ENCODE measurements at regions not wholly inside any gene's neighbourhood (a gene's known extent, or its start where the extent isn't known, plus 50 kb on each side); places are given as distances from the start of the nearest gene placed in this dataset.

DNA sequence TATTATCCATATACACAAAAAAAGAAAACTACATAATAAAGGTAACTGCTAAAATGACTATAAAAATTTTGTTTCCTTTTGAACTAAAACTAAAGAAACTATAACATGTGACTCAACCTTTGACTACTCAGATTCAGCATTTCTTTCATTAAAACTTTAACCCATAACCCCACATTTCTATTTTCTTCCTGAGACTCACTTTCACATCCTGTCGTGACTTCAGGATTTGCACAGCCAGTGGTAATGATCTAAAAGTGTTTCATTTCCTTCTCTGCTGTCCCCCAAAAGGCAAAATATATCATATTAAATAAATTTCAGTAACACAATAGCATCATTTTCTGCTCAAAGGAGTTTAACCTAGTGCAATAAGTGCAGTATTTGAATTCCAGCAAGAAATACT is 1022.4 kb upstream of the DIAPH2 start:
- no peak for DNase-seq (ENCODE audit: low spot score in 2 of 2)
- Histone ChIP-seq H3K4me1 (no peaks in the 10 kb centered on the region), H3K27ac (no peak overlapping the region), H3K36me3 (no peaks in the 10 kb centered on the region), H3K27me3 (peaks cover 0 to 20% of the 10 kb centered on the region in 2 donors), H3K9me3 (peaks cover 0 to 11% of the 10 kb centered on the region in 2 donors), H3K4me3 (no peak overlapping the region)
- intact Hi-C loops (cut with DNase I; ENCODE audit: low total_unique reads) = loop anchor here (1.0 kb wide), 1 partner anchor 10 kb away; no protein-coding TSS in a partner anchor
- no peak for TF ChIP-seq CTCF (IDR thresholded peaks at IDR 0.05)

DNA sequence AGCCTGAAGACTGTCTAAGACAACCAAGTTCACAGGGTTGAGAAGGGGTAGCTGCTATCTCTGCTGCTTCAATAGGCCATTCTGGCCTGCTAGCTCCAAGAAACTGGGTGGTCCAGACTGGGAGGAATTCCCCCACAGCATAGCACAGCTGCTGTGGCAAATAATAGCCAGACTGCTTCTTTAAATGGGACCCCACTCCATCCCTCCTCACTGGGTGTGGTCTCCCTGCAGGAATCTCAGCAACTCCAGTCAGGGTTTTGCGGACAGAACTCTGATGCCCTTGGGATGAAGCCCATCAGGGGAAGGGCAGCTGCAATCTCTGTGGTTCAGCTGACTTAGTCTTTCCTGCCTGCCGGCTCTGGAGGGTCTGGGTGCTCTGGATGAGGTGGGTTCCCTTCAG is 1018.6 kb upstream of the DIAPH2 start:
- intact Hi-C loops (cut with DNase I; ENCODE audit: low total_unique reads) = no loop called here
- H3K4me3 ChIP-seq = no peak overlapping the region
- DNase-seq (ENCODE audit: low spot score in 2 of 2) = no peak
- H3K9me3 ChIP-seq = peaks cover 0 to 23% of the 10 kb centered on the region in 2 donors
- peaks cover 0 to 11% of the 10 kb centered on the region in 2 donors for H3K27me3 ChIP-seq
- H3K36me3 ChIP-seq = no peaks in the 10 kb centered on the region
- TF ChIP-seq POLR2AphosphoS5 (IDR thresholded peaks at IDR 0.05) = no peak
- TF ChIP-seq CTCF (IDR thresholded peaks at IDR 0.05) = no peak
- TF ChIP-seq POLR2A (IDR thresholded peaks at IDR 0.05) = no peak
- H3K27ac ChIP-seq = no peak overlapping the region
- H3K4me1 ChIP-seq = no peaks in the 10 kb centered on the region

DNA sequence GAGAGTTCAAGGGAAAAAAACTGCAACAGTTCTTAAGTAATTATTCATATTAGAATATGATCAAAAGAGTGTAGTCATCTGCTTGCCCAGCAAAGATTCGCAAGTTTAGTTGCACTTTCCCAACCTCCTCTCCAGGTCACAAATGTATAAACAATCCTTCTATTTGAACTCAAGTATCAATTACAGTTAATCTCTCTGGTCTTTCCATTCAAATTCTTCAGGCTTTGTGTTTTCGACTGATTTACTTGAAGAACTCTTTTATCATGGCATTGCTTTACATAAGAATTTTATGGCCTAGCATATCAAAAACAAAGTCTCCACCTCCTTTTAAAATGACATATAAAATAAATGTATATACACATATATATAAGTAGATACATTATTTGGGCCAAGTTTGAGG is 1009.6 kb upstream of the DIAPH2 start:
- no peak for DNase-seq (ENCODE audit: low spot score in 2 of 2)
- no peak for TF ChIP-seq POLR2AphosphoS5 (IDR thresholded peaks at IDR 0.05)
- TF ChIP-seq CTCF (IDR thresholded peaks at IDR 0.05) = no peak
- no peak for TF ChIP-seq POLR2A (IDR thresholded peaks at IDR 0.05)
- Histone ChIP-seq H3K4me1 (no peaks in the 10 kb centered on the region), H3K27me3 (peaks cover 0 to 18% of the 10 kb centered on the region in 2 donors), H3K9me3 (no peaks in the 10 kb centered on the region), H3K27ac (no peak overlapping the region), H3K4me3 (no peak overlapping the region), H3K36me3 (no peaks in the 10 kb centered on the region)
- intact Hi-C loops (cut with DNase I; ENCODE audit: low total_unique reads) = no loop called here

- H3K4me3 ChIP-seq = no peak overlapping the region
- no peaks in the 10 kb centered on the region for H3K4me1 ChIP-seq
- intact Hi-C loops (cut with DNase I; ENCODE audit: low total_unique reads) = no loop called here
- no peaks in the 10 kb centered on the region for H3K36me3 ChIP-seq
- H3K27me3 ChIP-seq = peaks cover 0 to 18% of the 10 kb centered on the region in 2 donors
- TF ChIP-seq POLR2AphosphoS5 (IDR thresholded peaks at IDR 0.05) (no peak), POLR2A (IDR thresholded peaks at IDR 0.05) (no peak), CTCF (IDR thresholded peaks at IDR 0.05) (no peak)
- H3K27ac ChIP-seq = no peak overlapping the region
- DNase-seq (ENCODE audit: low spot score in 2 of 2) = no peak
- H3K9me3 ChIP-seq = no peaks in the 10 kb centered on the region
Measured at GRCh38 chrX:95675794-95676193, 1008.8 kb upstream of the DIAPH2 start.

DNA sequence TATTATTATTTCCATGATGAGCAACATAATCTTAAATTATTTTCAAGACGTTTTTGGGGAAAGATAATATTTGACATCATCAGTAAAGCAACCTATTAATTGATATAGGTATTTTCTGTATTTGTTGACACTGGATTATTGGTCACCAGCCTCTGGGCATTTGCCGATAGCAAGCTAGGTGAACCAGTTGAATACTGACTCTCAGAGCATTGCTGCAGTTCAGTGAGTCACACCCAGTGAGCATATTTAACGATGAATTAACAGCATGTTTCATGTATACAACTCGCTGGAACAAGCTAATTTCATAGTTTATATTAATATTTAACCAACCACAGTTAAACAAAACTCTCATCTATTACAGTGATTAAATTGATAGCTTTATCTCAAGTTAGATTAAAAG is 1006.0 kb upstream of the DIAPH2 start:
- no peak for TF ChIP-seq CTCF (IDR thresholded peaks at IDR 0.05)
- TF ChIP-seq POLR2AphosphoS5 (IDR thresholded peaks at IDR 0.05) = no peak
- TF ChIP-seq POLR2A (IDR thresholded peaks at IDR 0.05) = no peak
- Histone ChIP-seq H3K4me3 (no peak overlapping the region), H3K9me3 (no peaks in the 10 kb centered on the region), H3K36me3 (no peaks in the 10 kb centered on the region), H3K4me1 (no peaks in the 10 kb centered on the region), H3K27me3 (peaks cover 0 to 25% of the 10 kb centered on the region in 2 donors), H3K27ac (no peak overlapping the region)
- intact Hi-C loops (cut with DNase I; ENCODE audit: low total_unique reads) = no loop called here
- DNase-seq (ENCODE audit: low spot score in 2 of 2) = no peak

Data from breast epithelium (tissue), 4 donors.